ENCODE measurements at regions not wholly inside any gene's neighbourhood (a gene's known extent, or its start where the extent isn't known, plus 50 kb on each side); places are given as distances from the start of the nearest gene placed in this dataset.
"Not testable (repeated sequence)": the region's sequence is repeated elsewhere in the genome, so short reads cannot be mapped to it uniquely, and the experiment has no call there.

DNA sequence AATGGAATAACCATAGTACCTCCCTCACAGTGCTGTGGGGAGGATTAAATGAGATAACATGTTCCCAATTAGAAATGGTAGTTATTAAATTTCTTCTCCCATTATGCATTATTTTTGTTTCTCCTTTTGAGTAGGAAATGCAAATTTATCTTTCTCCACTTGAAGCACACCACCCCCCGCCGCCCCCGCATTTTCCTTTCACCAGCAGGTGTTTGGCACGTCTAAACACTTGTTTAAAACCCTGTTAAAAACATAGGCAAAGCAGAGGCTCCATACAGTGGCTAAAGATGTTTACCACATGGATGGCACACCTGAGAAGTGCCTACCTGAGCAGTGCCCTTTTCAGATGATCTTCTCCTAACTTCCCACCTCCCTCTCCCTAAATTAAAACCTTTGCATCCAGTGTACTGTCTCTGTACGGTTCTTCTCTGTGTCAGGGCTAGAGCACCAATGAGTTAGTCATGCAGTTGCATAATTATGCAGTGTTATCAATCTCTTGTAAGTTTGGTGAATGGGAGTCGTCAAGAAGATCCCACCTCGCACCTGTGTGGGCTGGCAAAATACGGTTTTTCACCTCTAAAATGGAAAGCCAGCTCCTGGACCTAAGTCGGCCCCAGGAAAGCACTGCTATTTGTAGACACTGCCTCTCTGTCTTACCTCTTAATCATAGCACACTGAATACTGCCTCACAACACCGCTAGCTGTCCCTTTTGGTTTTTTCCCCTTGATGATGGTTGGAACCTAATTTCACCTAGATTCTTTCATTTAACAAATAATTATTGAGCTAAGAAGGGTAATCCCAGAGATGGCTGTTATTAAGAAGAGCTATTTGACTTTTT is 122.0 kb downstream of the CT47B1 start:
- intact Hi-C loops (cut with micrococcal nuclease) = loop anchor here (5.0 kb wide), 1 partner anchor 56 kb away; no protein-coding TSS in a partner anchor

DNA sequence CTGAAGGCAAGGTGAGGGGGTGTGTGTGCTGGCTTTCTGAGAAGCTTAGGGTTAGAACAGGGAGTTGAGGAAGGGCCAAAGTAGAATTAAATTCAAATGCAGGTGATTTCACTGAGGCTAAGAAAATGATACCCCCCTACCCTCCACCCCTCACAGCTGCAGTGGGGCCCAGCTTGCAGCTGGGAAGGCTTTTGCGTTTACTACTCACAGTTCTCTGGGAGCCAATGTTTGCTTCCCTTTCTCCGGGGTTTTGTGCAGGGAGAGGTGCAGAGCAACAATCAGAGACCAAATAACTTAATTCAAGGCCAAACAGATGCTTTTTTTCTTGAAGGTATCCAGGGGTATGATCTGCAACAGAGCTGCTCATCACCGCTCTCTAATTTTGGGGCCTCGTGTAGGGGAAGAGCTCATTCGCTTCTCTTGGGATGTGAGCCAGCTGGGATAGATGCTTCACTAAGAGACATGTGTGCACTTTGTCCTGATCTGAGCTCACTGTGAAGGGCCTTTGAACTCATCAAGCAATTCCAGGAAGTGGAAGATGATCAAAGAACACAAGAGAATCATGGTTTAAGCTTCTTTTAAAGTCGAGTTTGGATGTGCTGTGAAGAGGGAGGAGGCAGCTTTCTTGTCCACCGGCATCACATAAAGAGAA is 122.7 kb upstream of the C1GALT1C1 start:
- intact Hi-C loops (cut with micrococcal nuclease) = loop anchor here (5.0 kb wide), 1 partner anchor 55 kb away; no protein-coding TSS in a partner anchor

DNA sequence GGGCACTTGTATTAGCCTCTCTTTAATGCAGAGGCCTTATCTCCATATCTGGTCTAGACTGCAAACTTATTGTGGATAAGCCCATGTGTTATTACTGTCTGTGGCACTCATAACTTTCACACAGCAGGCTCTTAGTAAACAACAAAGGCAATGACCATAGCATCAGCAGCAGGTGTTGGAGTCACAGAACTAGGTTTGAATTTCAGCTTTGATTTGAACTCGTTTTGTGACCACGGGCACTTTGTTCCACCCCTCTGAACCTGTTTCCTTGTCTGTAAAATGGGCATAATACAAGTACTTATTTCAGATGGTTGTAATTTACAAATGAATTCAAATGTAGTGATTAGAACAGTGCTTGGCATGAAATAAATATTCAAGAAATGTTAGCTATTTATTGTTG is 121.8 kb upstream of the C1GALT1C1 start:
- intact Hi-C loops (cut with micrococcal nuclease) = loop anchor here (5.0 kb wide), 1 partner anchor 54 kb away; no protein-coding TSS in a partner anchor

DNA sequence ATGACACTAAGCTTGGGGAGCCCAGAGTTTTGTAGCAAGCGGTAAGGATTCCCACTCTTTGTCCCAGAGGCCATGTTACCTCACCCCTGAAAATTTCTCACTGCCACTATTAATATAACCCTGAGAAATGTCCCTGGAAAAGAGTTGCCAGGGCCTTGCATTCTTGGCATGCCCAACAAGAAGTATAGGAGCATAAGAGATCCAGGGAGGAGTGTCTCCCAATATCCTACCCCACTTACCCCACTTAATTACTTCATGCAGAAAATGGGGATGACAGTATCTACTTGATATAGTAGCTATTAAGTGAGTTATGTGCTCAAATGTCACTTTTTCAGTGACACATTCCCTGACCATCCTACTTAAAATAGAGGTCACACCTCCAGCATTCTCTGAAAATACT is 120.5 kb upstream of the C1GALT1C1 start:
- intact Hi-C loops (cut with micrococcal nuclease) = loop anchor here (5.0 kb wide), 1 partner anchor 53 kb away; no protein-coding TSS in a partner anchor

DNA sequence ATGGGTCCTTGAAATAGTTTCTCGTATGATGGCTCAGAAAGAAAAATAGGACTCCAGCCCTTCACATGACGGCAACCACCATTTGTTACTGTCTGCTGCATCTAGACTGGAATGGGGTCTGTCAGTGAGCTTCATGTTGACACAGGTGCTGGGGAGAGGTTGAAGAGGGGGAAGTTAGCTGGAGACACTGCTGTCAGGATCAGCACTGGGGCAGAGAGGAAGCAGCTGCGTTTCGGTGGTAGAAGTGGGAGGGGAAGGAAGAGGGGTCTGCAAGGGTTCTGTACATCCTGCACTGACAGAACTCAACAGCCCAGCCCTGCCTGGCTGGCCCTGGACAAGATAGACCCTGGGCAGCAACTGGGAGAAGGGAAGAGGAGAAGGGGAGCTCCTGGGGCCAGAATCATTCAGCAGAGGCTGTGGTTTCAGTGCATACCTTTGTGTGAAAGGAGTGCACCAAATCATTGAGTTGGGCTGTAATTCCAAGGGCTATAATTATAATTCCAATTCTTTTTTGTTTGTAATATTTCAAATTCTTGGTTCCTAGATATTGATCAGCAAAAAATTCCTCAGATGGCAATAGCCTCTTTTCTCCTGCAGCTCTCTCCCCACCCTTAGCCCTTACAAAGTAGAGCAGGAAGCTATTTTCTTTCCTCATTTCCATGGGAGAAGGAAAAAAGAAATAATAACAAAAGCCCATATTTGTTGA is 119.4 kb upstream of the C1GALT1C1 start:
- intact Hi-C loops (cut with micrococcal nuclease) = no loop called here

DNA sequence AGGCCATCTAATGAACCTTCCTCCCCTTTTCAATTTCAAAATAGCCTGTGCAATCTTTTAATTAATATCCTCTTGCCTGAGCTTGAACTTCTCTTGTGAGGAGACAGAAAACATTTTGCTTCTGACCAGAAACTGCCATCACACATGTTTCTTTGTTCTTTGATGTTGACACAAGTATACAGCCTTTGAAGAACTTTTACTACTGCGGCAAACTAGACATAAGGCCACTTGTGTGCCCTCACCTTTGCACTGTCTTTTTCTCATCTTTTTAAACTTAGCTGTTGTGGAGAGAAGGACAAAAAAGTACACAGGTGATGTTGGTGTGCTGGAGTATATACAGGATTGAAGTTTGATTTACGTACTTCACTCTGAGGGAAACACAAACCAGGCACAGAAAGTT is 116.3 kb upstream of the C1GALT1C1 start:
- intact Hi-C loops (cut with micrococcal nuclease) = no loop called here

DNA sequence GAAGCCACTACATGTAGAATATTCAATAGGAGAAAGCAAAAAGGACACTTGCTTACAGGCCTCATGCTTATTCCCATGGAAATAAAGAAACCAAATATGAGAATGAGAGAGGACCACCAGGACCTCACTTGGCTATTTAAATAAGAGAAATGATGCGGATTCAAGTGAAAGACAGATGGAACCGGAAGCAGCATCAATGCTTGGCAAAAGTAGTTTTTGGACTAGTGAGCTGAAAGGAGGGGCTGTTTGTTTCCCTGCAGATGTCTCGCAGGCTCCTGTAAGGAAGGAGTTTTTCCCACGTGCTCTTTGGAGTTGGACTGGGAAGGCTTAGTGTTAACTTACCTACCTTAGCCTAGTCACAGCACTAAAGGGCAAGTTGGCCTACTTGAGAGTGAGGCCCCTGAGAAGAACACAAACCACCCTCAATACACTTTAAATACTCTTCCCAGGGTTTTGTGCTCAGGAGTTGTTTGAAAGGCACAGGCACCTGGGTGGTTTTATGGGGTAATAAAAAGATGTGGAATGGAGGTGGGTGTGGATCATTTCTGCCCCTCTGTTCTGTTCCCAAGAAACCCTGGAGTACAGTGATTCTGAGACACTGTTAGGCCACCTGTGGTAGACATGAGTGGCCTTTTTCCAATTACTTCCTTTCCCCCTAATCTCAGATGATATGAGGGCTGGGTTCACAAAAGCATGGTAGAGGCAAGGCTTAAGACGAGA is 113.3 kb upstream of the C1GALT1C1 start:
- intact Hi-C loops (cut with micrococcal nuclease) = no loop called here

DNA sequence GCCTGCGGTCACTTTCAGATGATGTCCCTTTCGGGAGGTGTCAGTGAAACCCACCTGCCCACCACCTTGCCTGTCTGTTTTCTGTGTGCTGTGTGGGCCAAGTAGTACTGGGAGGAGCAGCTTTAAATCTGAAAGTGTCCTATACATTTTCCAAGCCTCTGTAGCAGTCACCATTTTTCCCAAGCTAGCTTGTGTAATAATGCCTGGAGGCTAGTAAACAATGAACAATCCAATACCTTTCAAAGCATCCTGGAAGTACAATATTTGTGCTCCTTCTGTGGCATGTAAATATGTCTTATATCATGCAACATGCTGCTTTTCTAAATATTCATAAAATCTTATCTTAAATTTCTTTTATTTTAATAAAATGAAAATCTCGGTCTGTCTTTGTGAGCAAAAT is 111.6 kb upstream of the C1GALT1C1 start:
- intact Hi-C loops (cut with micrococcal nuclease) = no loop called here

DNA sequence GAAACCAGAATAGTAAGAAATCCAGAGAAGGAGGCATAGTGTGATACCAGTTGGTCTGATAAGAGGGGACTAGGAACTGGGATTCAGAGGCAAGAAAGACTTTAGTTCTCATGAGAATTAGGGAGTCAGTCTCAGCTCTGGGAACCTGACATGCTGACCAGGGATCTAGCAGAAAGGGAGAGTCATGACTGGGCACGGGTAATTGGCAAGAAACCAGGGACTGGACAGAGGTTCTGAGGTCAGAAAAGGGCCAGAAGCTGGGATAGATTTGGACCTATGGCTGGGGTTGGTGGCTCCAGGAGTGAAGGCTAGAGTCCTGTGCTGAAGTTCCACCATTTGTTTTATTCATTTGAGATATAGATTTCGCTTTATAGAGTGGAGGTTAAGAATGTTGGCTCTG is 110.2 kb upstream of the C1GALT1C1 start:
- intact Hi-C loops (cut with micrococcal nuclease) = no loop called here

DNA sequence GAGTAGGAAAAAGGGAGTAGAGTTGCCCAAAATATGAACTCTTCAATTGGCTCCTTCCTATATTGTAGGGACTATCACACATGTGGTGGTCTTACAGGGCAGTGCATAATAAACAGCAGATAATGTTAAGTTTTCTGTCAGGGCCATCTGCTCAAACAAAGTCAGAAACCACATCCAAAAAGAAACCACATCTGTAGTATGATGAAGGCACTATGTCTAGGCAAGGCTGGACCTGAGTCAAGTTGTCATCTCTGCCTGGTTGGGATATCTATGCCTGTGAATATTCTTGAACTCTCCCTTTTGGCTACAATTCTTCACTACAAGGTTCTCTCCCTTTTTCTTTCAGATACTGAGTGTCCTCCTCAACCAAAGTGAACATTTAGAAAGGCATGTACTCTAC is 109.4 kb upstream of the C1GALT1C1 start:
- intact Hi-C loops (cut with micrococcal nuclease) = no loop called here

DNA sequence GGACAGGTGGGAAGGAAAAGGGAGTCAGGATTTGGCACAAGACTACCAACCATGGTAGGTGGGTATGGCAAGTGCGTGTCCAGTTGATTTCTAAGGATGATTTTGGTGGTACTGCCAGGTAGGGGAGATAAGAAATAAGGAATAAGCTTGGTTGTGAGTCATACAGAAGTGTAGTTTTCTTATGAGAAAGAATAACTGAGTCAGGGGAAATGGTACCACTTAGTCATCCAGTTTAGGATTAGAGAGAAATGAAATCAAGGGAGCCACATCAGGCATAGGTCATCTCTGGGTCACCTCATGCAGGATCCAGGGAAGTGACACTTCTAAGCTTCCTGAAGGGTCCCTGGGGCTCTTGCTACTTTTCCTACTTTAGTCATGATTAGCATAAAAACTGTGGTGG is 107.1 kb upstream of the C1GALT1C1 start:
- intact Hi-C loops (cut with micrococcal nuclease) = no loop called here

DNA sequence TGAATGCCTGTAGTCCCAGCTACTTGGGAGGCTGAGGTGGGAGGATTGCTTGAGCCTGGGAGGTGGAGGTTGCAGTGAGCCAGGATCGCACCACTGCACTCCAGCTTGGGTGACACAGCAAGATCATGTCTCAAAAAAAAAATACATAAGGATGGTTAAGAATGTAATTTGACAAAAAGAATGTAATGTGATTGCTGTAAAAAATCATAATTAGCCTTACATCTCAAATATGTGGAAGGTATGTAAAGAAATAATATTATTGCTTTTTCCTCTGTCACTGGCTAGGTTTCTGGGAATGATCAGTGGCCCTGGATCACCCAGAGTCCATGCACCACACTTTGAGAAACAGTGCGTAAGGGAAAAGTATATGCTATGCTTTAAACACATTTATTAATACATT is 106.1 kb upstream of the C1GALT1C1 start:
- intact Hi-C loops (cut with micrococcal nuclease) = no loop called here

DNA sequence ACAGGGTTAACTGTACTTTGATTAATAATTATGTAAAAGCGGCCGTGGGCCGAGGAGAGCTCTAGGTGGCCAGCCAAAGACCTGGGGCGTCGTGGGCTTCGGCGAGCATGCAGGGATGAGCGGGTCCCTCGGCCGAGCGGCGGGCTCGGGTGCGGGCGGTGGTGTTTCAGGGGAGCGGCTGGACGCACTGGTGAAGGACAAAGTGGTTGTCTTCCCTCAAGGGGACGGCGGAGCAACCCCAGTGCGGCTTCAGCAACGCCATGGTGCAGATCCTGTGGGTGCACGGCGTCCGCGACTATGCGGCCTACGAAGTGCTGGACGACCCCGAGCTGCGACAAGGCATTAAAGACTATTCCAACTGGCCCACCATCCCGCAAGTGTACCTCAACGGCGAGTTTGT is 103.0 kb upstream of the C1GALT1C1 start:
- intact Hi-C loops (cut with micrococcal nuclease) = no loop called here

DNA sequence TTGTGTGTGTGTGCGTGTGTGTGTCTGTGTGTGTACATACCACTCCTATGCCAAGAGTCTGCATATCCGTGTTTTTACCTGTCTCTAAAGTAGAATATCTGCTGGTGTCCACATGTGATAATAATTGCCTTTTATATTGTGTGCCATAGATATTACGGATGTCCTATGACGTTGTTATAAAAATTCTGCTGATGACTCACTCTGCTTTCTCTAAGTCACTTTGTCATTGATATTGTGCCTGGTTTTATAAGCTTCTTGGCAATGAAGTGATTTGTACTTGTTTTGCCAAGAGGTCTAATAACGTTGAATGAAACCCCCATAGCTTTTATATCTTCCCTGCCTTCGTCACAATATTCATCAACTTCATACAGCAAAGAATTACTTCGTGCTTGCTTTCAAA is 102.6 kb upstream of the C1GALT1C1 start:
- intact Hi-C loops (cut with micrococcal nuclease) = no loop called here

DNA sequence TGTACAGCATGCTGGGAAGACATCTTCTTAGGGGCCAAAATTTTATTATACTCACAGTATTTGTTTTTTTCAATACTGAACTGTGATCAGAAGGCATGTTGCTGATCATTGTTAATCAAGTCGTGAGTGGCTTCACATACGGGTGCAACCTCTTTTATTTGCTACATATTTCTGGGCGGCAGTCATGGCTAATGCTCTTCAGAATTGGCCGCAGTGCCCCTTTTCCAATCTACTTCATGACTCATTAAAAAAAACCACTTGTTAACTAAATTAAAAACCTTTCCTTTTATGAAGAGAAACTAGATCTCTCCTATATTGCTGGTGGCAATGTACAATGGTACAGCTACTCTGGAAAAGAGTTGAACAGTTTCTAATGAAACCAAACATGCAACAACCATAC is 101.5 kb upstream of the C1GALT1C1 start:
- intact Hi-C loops (cut with micrococcal nuclease) = no loop called here

DNA sequence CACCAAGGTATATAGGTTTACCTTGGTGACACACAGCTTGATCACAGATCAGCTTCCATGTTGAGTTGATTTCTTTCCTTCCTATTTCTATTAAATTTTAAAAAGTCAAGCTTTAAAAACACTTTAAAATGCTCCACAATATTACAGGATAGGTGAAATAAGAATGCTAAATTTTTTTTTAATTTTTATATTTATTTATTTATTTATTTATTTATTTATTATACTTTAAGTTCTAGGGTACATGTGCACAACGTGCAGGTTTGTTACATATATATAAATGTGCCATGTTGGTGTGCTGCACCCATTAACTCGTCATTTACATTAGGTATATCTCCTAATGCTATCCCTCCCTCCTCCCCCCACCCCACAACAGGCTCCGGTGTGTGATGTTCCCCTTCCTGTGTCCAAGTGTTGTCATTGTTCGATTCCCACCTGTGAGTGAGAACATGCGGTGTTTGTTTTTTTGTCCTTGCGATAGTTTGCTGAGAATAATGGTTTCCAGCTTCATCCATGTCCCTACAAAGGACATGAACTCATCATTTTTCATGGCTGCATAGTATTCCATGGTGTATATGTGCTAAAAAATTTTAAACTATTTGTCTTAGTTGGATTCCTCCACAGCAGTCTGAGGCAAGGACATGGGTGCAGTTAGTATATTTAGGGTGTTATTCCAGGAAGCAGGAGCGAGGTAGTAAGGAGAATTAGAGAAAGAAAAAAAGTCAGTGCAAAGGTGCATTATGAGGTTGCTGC is 99.8 kb upstream of the C1GALT1C1 start:
- intact Hi-C loops (cut with micrococcal nuclease) = not testable (repeated sequence)

DNA sequence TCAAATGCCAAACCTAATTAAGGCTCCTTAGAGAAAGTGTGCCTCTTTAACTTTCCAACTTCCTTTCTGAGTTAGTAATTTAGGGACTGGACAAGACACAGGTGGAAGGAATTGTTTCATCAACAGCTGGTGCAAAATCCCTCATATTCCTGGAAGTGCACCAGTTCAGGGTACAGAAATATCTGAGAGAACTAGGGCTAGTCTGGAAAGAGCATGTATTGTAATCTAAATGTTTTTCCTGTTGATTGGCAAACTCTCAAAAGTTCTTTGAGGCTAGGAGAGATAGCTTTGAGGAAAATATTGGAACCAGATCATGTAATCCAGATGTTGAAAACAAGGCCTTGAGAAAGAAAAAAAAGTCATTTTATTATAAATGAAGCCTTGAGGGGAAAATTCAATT is 98.1 kb upstream of the C1GALT1C1 start:
- intact Hi-C loops (cut with micrococcal nuclease) = no loop called here

DNA sequence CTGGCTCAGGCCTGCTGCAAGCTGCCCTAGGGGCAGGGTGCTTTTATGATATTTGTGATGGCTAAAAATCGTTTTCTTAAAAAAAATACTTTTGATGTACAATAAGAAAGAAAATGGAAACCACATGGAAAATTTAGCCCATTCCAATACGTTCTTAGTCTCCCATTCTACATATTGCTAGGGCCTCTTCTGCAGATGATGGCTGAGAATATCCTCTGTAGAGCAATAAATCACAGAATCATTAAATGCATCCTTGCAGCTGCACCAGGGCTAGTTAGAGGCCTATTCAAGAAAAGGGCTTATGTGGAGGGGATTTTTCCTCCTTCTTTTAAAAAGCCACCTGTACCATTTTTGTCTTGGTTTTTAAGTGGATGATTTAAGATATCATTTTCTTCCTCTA is 97.6 kb upstream of the C1GALT1C1 start:
- intact Hi-C loops (cut with micrococcal nuclease) = no loop called here

DNA sequence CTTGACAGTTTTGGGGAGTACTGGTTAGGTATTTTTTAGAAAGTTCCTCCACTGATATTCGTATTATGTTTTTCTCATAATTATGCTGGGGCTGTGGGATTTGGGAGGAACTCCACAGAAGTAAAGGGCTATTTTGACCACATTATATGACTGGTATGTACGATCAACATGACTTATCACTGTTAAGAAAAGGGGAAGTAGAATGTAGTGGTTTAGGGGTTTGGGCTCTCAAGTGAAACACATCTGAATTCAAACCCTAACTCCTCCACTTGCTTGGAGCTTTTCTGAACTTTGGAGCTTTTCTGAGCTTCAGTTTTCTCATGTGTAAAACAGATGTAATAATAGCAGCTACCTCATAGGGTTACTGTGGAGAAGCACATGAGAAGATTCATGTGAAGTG is 96.4 kb upstream of the C1GALT1C1 start:
- intact Hi-C loops (cut with micrococcal nuclease) = no loop called here

DNA sequence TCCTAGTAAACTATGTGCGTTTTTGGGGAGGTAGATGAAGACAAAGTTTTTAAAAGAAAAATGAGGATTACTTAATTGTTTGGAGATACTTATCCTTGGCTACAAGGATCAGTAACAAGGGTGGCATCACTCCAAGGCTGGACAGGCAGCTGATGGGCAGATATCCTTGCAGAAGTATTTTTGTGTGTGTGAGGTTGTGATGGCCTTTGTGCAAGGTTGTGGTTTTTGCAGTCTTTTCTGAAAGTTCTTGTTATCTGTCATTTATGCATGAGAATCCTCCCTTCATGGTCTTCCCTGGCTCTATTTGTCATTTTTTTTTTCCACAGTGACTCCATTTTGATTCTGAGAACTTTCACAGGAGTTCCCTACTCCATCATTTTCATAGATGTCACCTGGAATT is 96.0 kb upstream of the C1GALT1C1 start:
- intact Hi-C loops (cut with micrococcal nuclease) = no loop called here

DNA sequence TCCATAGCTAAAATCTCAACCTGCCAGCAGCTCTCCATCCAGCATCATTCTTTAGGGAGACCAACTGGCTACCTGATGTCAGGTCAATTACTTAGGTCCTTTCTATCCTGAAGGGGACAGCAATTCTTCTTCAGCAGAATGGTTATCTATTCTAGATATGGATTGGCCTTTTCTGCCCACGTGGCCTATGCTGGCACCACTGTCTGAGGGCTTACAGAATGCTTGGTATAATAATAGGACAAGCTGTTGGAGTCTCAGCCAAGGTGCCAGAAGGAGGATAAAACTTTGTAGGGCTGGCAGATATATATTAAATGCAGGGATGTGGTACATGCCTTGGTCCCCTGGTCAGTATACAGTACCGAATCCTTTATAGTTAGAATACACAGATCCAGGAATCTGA is 89.8 kb upstream of the C1GALT1C1 start:
- intact Hi-C loops (cut with micrococcal nuclease) = no loop called here
